ENCODE measurements at regions not wholly inside any gene's neighbourhood (a gene's known extent, or its start where the extent isn't known, plus 50 kb on each side); places are given as distances from the start of the nearest gene placed in this dataset.

GRCh38 chr5:92371889-92372235 is 988.7 kb upstream of the ARRDC3 start:
- TF ChIP-seq CTCF (conservative IDR thresholded peaks at IDR 0.05; ENCODE audit: low read length): no peak
- TF ChIP-seq EZH2phosphoT487 (IDR thresholded peaks at IDR 0.05; ENCODE audit: borderline replicate concordance): no peak

Data from Loucy (cell line).